Gastroesophageal sphincter (tissue), 4 donors: ENCODE measurements at regions not wholly inside any gene's neighbourhood (a gene's known extent, or its start where the extent isn't known, plus 50 kb on each side); places are given as distances from the start of the nearest gene placed in this dataset.

Experiments used
- ATAC-seq: fragments of 150-250 bp; one replicate; pipeline ENCODE4 v1.9.1; 2016; ENCODE audit warnings: mild to moderate bottlenecking, moderate library complexity
- H3K27ac ChIP-seq, 4 donors: fragments of 200-600 bp; sonication (generic) in 3 of 4; 1 replicate in 3 of 4; 2 replicates in 1 of 4; pipeline ENCODE4 v1.5.1; 2016 to 2019
- H3K27me3 ChIP-seq: fragments of 200-600 bp; sonication (generic); one replicate; pipeline ENCODE4 v1.5.1; 2019
- H3K36me3 ChIP-seq, 2 donors: fragments of 200-600 bp; sonication (generic); one replicate each; pipeline ENCODE4 v1.5.1; 2019; ENCODE audit warnings: control low read depth in 1 of 2
- H3K4me1 ChIP-seq, 3 donors: fragments of 200-600 bp; sonication (generic); 1 replicate in 2 of 3; 2 replicates in 1 of 3; pipeline ENCODE4 v1.5.1; 2016 to 2019; ENCODE audit warnings: control low read depth in 2 of 3
- H3K4me3 ChIP-seq, 2 donors: fragments of 200-600 bp; sonication (generic); one replicate each; pipeline ENCODE4 v1.5.1; 2019; ENCODE audit warnings: mild to moderate bottlenecking in 1 of 2, moderate library complexity in 1 of 2
- H3K9me3 ChIP-seq, 3 donors: fragments of 200-600 bp; sonication (generic); one replicate each; pipeline ENCODE4 v1.5.1; 2017 to 2019; ENCODE audit warnings: control low read depth in 2 of 3
- EP300 ChIP-seq: sonication (generic); formaldehyde crosslinking; IDR thresholded peaks from one replicate; pipeline ENCODE4 v1.6.1; 2017; ENCODE audit warnings: antibody characterized with exemption, mild to moderate bottlenecking
- POLR2A ChIP-seq, 2 donors: fragments of 450-650 bp; IDR thresholded peaks; one replicate each; pipeline ENCODE4 v1.6.1; 2017; ENCODE audit warnings: antibody characterized with exemption in 2 of 2, mild to moderate bottlenecking in 2 of 2, moderate library complexity in 1 of 2
- POLR2AphosphoS5 ChIP-seq: sonication (generic); formaldehyde crosslinking; IDR thresholded peaks from one replicate; pipeline ENCODE4 v1.6.1; 2017; ENCODE audit warnings: antibody characterized with exemption
- WGBS, 2 donors: methylation state at CpG; one replicate each; pipeline ENCODE4 v1.1.5; 2018; ENCODE audit warnings: low coverage in 1 of 2; 5-methylcytosine and 5-hydroxymethylcytosine counted together
- TF ChIP-seq, protein P1 (sequence below), 4 experiments: fragments of 200-600 bp in 2 of 4; fragments of 450-650 bp in 2 of 4; sonication (generic) in 1 of 4; IDR thresholded peaks; one replicate each; pipeline ENCODE4 v1.5.1; 2017 to 2019; ENCODE audit warnings: antibody characterized with exemption in 4 of 4, mild to moderate bottlenecking in 2 of 4, moderate library complexity in 2 of 4

DNA sequence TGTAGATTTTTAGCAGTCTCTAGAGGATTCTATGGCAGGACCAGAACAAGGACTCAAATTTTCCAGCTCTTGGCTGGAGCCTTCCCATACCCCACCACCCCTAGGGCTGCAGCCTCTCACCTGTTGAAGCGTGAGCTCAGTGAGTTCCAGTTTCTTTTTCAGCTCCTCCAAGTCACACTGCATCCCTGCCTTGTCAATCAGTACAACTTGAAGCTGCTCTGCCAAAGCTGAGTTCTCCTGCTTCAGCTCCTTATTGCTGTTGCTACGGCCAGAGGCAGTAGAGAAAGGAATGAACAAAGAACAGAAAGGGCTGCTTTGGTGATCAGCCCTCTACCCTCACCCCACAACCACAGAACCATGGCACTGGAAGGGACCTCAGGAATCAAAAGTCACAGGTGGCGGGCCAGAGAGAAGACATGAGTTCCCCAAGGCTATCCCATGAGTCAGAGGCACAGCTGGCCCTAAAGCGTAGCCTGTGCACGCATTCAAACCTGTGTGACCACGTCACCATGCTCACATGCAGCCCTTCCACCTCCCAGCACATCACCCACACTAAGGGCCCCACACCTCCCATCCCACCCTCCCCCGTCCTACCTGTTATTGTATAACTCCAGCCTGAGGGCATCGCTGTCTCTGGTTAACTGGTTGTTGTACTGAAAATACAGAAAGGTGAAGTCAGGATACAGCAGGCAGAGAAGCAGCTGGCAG is 83.3 kb upstream of the C2CD4B start:
- no peaks in the 10 kb centered on the region for H3K9me3 ChIP-seq
- no peaks in the 10 kb centered on the region for H3K27me3 ChIP-seq
- H3K4me1 ChIP-seq, result no peaks in the 10 kb centered on the region
- TF ChIP-seq EP300 (no peak), POLR2AphosphoS5 (no peak), POLR2A (IDR thresholded peaks at IDR 0.05) (no peak)
- TF ChIP-seq, protein P1, sequence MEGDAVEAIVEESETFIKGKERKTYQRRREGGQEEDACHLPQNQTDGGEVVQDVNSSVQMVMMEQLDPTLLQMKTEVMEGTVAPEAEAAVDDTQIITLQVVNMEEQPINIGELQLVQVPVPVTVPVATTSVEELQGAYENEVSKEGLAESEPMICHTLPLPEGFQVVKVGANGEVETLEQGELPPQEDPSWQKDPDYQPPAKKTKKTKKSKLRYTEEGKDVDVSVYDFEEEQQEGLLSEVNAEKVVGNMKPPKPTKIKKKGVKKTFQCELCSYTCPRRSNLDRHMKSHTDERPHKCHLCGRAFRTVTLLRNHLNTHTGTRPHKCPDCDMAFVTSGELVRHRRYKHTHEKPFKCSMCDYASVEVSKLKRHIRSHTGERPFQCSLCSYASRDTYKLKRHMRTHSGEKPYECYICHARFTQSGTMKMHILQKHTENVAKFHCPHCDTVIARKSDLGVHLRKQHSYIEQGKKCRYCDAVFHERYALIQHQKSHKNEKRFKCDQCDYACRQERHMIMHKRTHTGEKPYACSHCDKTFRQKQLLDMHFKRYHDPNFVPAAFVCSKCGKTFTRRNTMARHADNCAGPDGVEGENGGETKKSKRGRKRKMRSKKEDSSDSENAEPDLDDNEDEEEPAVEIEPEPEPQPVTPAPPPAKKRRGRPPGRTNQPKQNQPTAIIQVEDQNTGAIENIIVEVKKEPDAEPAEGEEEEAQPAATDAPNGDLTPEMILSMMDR (IDR thresholded peaks at IDR 0.05), result no peak
- ATAC-seq, result no peak
- H3K4me3 ChIP-seq, result no peak overlapping the region
- no peak overlapping the region for H3K27ac ChIP-seq
- H3K36me3 ChIP-seq, result no peaks in the 10 kb centered on the region
- WGBS, 2 donors, result 84% methylated on average over 5 of the region's 8 CpGs; no CpG with 5 or more reads in 1 of the 2 donors

DNA sequence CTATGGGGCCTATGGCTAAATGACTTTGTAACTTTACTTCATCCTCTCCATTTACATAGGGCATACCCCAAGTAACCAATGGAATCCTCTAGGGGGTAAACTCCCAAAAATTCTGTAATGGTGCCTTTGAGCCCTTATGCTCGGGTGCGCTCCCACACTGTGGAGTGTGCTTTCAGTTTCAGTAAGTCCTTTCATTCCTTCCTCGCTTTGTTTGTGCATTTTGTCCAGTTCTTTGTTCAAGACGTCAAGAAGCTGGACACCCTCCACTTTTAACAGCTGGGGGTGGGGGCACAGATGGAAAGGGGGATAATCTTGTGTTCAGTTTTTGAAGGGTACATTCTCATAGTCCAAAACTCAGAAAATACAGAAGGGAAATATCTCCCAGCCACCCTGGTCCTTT is 84.4 kb upstream of the C2CD4B start:
- ATAC-seq, result no peak
- Histone ChIP-seq H3K4me1 (no peaks in the 10 kb centered on the region), H3K27me3 (peaks cover 5% of the 10 kb centered on the region), H3K36me3 (no peaks in the 10 kb centered on the region), H3K27ac (no peak overlapping the region), H3K9me3 (no peaks in the 10 kb centered on the region), H3K4me3 (no peak overlapping the region)
- TF ChIP-seq, protein P1 (IDR thresholded peaks at IDR 0.05), result no peak
- TF ChIP-seq POLR2AphosphoS5 (no peak), EP300 (no peak), POLR2A (IDR thresholded peaks at IDR 0.05) (no peak)
- 54 to 70% methylated on average over 3 to 4 of the region's 4 CpGs for WGBS, 2 donors

- no peaks in the 10 kb centered on the region for H3K9me3 ChIP-seq
- H3K4me1 ChIP-seq, result no peaks in the 10 kb centered on the region
- 97% methylated on average over 8 of the region's 8 CpGs; no CpG with 5 or more reads in 1 of the 2 donors for WGBS, 2 donors
- H3K27ac ChIP-seq, result no peak overlapping the region
- no peak overlapping the region for H3K4me3 ChIP-seq
- TF ChIP-seq POLR2A (IDR thresholded peaks at IDR 0.05) (no peak), POLR2AphosphoS5 (no peak), EP300 (no peak)
- TF ChIP-seq, protein P1 (IDR thresholded peaks at IDR 0.05), result no peak
- no peak for ATAC-seq
- H3K36me3 ChIP-seq, result no peaks in the 10 kb centered on the region
- peaks cover 5% of the 10 kb centered on the region for H3K27me3 ChIP-seq
Measured at GRCh38 chr15:62250186-62250585, 85.1 kb upstream of the C2CD4B start.

GRCh38 chr15:62250978-62251377 is 85.9 kb upstream of the C2CD4B start:
- H3K9me3 ChIP-seq, result no peaks in the 10 kb centered on the region
- ATAC-seq, result no peak
- no peaks in the 10 kb centered on the region for H3K4me1 ChIP-seq
- no peaks in the 10 kb centered on the region for H3K36me3 ChIP-seq
- WGBS, 2 donors, result 60 to 100% methylated on average over 1 of the region's 6 CpGs
- no peak overlapping the region for H3K4me3 ChIP-seq
- no peak overlapping the region for H3K27ac ChIP-seq
- TF ChIP-seq, protein P1 (IDR thresholded peaks at IDR 0.05), result no peak
- TF ChIP-seq POLR2AphosphoS5 (no peak), EP300 (no peak), POLR2A (IDR thresholded peaks at IDR 0.05) (no peak)
- peaks cover 5% of the 10 kb centered on the region for H3K27me3 ChIP-seq

DNA sequence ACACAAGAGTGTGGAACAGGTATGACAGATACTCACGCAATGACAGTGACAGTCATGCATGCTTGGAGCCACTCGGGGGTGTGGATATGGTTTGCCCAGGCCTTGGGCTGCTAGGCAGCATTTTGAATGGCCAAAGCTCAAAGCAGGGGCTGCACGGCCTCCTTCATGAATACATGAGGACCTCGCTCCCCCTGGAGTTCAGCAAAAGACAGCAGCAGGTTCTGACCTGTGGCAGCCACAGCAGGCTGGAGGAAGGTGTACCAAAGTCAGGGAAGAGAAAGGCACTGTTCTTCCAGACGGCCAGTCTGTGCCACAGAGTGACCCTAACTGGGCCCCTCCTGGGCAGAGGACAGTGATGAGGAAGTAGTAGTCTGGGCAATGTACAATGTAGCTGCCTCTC is 88.2 kb upstream of the C2CD4B start:
- no peak for ATAC-seq
- H3K27ac ChIP-seq, result no peak overlapping the region
- H3K9me3 ChIP-seq, result no peaks in the 10 kb centered on the region
- WGBS, 2 donors, result 59% methylated on average over 3 of the region's 5 CpGs; no CpG with 5 or more reads in 1 of the 2 donors
- H3K27me3 ChIP-seq, result peaks cover 5% of the 10 kb centered on the region
- H3K4me1 ChIP-seq, result no peaks in the 10 kb centered on the region
- TF ChIP-seq POLR2A (IDR thresholded peaks at IDR 0.05) (no peak), POLR2AphosphoS5 (no peak), EP300 (no peak)
- TF ChIP-seq, protein P1 (IDR thresholded peaks at IDR 0.05), result no peak
- H3K36me3 ChIP-seq, result no peaks in the 10 kb centered on the region
- H3K4me3 ChIP-seq, result no peak overlapping the region
